ENCODE measurements at regions not wholly inside any gene's neighbourhood (a gene's known extent, or its start where the extent isn't known, plus 50 kb on each side); places are given as distances from the start of the nearest gene placed in this dataset.

DNA sequence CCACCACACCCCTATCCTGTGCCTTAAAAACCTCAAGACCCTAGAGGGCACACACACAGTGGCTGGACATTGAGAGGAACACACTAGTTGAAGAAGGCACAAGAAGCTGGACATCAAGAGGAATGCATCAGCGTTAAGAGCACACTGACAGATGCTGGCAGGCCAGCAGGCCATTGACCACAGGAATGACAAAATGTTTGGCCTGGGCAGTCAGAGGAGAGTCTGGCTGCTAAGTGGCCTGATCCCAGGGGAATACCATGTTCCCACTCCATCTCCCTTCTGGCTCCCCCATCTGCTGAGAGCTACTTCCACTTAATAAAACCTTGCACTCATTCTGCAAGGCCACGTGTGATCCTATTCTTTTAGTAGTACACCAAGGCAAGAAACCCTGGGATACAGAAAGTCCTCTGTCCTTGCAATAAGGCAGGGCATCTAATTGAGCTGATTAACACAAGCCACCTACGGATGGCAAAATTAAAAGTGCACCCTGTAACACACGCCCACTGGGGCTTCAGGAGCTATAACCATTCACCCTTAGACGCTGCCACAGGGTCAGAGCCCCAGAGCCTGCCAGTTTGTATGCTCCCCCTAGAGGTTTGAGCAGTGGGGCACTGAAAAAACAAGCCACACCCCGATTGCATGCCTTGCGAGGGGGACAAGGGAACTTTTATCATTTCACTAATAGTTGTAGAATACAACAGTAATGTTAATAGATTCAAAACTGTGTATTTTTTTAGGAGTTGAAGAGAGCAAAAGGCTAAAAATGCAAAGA, 1216.1 kb upstream of the NCAM2 start:
- H3K36me3 ChIP-seq = no peaks in the 10 kb centered on the region
- no peaks in the 10 kb centered on the region for H3K27me3 ChIP-seq
- no peaks in the 10 kb centered on the region for H3K4me1 ChIP-seq
- DNase-seq (ENCODE audit: low spot score) = no peak
- H3K4me3 ChIP-seq = no peak overlapping the region
- no peak overlapping the region for H3K27ac ChIP-seq
- H3K9me3 ChIP-seq = peaks cover 0 to 10% of the 10 kb centered on the region in 2 donors
- TF ChIP-seq, protein P1, sequence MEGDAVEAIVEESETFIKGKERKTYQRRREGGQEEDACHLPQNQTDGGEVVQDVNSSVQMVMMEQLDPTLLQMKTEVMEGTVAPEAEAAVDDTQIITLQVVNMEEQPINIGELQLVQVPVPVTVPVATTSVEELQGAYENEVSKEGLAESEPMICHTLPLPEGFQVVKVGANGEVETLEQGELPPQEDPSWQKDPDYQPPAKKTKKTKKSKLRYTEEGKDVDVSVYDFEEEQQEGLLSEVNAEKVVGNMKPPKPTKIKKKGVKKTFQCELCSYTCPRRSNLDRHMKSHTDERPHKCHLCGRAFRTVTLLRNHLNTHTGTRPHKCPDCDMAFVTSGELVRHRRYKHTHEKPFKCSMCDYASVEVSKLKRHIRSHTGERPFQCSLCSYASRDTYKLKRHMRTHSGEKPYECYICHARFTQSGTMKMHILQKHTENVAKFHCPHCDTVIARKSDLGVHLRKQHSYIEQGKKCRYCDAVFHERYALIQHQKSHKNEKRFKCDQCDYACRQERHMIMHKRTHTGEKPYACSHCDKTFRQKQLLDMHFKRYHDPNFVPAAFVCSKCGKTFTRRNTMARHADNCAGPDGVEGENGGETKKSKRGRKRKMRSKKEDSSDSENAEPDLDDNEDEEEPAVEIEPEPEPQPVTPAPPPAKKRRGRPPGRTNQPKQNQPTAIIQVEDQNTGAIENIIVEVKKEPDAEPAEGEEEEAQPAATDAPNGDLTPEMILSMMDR (IDR thresholded peaks at IDR 0.05) = no peak

DNA sequence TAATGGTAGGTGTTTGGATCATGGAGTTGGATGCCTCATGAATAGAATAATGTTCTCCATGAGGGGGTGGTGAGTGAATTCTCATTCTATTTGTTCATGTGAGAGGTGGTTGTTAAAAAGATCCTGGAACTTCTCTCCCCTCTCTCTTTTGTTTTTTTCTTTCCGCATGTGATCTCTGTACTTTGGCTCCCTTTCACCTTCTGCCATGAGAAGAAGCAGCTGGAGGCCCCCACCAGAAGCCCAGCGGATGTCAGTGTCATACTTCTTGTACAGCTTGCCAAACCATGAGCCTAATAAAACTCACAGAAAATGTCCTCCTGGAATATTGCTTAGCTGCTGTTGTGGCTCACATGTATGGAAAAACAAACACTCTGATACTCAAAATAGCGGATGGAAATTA, 1212.3 kb upstream of the NCAM2 start:
- no peak overlapping the region for H3K4me3 ChIP-seq
- H3K27me3 ChIP-seq = no peaks in the 10 kb centered on the region
- no peaks in the 10 kb centered on the region for H3K36me3 ChIP-seq
- H3K9me3 ChIP-seq = no peaks in the 10 kb centered on the region
- TF ChIP-seq, protein P1 (IDR thresholded peaks at IDR 0.05) = no peak
- DNase-seq (ENCODE audit: low spot score) = no peak
- no peak overlapping the region for H3K27ac ChIP-seq
- no peaks in the 10 kb centered on the region for H3K4me1 ChIP-seq

DNA sequence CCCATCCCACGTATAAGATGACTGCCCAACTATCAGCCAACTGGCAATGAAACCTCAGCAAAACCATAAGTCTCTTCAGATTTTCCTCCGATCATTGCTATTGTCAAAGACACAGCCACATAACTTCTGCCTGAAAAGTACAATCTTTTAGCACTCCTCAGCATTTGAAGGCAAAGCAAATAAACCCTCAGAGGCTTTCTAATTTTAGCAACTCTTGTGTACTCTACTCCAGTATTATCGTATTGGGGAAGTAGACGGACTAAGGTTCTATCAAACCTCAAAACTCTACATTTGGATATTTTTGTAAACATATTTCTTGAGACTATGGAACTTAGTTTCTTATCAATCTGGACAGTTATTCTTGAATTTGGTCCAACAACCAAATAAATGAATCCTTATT, 1206.2 kb upstream of the NCAM2 start:
- H3K36me3 ChIP-seq = no peaks in the 10 kb centered on the region
- H3K27me3 ChIP-seq = no peaks in the 10 kb centered on the region
- no peak for DNase-seq (ENCODE audit: low spot score)

DNA sequence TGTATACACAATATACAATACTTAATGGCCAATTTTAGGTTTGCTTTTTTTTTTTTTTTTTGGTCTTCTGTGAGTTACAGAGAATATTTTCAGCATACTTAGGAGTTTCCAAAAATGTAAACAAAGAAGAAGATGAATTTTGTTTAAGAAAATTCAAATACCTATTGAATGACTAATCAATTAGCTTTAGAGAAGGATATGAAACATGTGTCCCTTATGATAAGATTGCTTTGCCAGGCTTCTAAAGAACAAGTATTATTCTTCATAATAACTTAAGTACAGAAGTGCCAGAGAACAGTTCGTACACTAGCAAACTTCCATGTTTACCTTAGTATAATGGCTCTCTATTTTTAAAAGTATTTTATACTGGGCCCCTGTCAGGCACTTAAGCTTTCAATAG, 1191.0 kb upstream of the NCAM2 start:
- no peaks in the 10 kb centered on the region for H3K27me3 ChIP-seq
- no peak for DNase-seq (ENCODE audit: low spot score)
- H3K4me1 ChIP-seq = no peaks in the 10 kb centered on the region
- no peak overlapping the region for H3K27ac ChIP-seq
- no peak overlapping the region for H3K4me3 ChIP-seq
- H3K9me3 ChIP-seq = no peaks in the 10 kb centered on the region
- TF ChIP-seq, protein P1 (IDR thresholded peaks at IDR 0.05) = no peak
- no peaks in the 10 kb centered on the region for H3K36me3 ChIP-seq

More for the DNA sequence above, 1206.2 kb upstream of the NCAM2 start:
- Histone ChIP-seq H3K27ac (no peak overlapping the region), H3K4me3 (no peak overlapping the region), H3K4me1 (no peaks in the 10 kb centered on the region), H3K9me3 (no peaks in the 10 kb centered on the region)
- TF ChIP-seq, protein P1 (IDR thresholded peaks at IDR 0.05) = no peak

DNA sequence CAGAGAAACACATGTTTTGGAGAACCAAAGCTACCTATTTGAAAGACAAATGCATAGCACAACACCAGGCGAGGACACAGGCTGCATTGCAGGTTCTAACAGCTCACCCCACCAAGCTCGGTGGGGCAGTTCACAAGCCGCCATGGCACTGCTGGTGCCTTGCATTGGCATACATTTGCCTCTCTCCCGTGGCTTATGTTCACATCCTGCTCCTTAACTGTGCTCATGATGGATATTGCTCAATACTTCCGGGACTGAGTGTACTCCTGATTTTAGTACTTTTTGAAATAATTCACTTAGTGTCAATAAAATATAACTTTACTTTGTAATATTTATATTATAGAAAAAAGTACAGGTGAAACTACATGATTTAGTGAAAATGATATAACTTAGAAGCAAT, 1187.4 kb upstream of the NCAM2 start:
- Histone ChIP-seq H3K27me3 (no peaks in the 10 kb centered on the region), H3K4me3 (no peak overlapping the region), H3K9me3 (no peaks in the 10 kb centered on the region), H3K27ac (no peak overlapping the region), H3K4me1 (no peaks in the 10 kb centered on the region), H3K36me3 (no peaks in the 10 kb centered on the region)
- TF ChIP-seq, protein P1 (IDR thresholded peaks at IDR 0.05) = no peak
- no peak for DNase-seq (ENCODE audit: low spot score)

DNA sequence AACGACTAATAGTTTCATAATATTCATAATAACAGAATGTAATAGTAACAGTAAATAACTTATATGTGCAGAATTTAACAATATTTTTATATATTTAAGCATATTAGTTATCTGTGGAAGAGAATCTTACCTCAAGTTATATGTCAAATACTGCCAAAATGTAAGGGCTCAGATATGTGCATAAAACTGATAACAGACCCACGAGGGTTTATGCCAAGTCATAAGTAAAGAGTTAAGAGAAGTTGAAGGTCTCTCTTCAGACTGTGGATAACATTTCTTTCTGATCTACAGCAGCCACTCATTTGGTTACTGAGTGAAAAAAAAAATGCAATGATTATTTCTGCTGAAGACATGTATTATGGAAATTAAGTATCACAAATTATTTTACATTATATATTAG, 1167.8 kb upstream of the NCAM2 start:
- no peaks in the 10 kb centered on the region for H3K9me3 ChIP-seq
- no peak overlapping the region for H3K27ac ChIP-seq
- H3K36me3 ChIP-seq = no peaks in the 10 kb centered on the region
- no peaks in the 10 kb centered on the region for H3K27me3 ChIP-seq
- TF ChIP-seq, protein P1 (IDR thresholded peaks at IDR 0.05) = no peak
- no peak for DNase-seq (ENCODE audit: low spot score)
- no peaks in the 10 kb centered on the region for H3K4me1 ChIP-seq
- no peak overlapping the region for H3K4me3 ChIP-seq

Measured in right atrium auricular region (tissue), 2 donors.